NCI-H748 (cell line): ENCODE measurements at regions not wholly inside any gene's neighbourhood (a gene's known extent, or its start where the extent isn't known, plus 50 kb on each side); places are given as distances from the start of the nearest gene placed in this dataset.
"Not testable (repeated sequence)": the region's sequence is repeated elsewhere in the genome, so short reads cannot be mapped to it uniquely, and the experiment has no call there.

ENCODE experiments used
- DNase-seq: peaks from one replicate; lab custom pipeline; 2025; ENCODE audit not compliant: unreplicated experiment; lab: John Stamatoyannopoulos, UW

DNA sequence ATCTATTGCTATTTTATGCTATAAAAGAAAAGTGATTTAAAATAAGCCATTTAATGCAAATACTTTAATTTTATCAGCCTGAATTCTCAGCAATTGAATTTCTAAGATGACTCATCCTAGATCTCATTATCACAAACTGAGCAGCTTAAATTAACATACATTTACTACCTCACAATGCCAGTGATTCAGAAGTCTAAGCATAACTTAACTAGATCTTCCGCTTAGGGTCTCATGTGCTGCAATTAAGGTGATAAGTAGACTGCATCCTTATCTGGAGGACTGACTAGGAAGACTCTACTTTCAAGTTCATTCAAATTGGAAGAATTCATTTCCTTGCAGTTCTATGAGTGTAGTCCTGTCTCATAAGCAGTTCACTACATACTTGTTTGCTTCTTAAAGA lies 286.6 kb downstream of the COL11A1 start:
- no peak for DNase-seq

DNA sequence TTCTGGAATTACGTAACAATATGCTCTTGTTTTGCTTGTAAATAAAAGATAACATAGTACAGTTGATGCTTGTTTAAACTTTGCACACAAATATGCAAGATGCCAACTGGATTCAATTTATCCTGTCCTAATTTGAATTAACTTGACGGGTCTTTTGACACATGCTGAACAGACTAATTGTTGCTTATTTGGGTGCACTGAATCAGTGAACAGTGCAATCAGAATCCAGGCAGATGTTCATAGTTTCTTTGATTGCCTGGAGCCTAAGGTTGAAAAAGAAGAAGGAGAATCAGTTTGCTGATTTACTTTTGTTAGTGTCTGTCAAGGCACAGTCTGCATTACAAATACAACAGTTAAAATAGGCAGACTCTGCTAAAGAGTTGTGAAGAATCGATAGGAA lies 307.9 kb downstream of the COL11A1 start:
- DNase-seq, result no peak

DNA sequence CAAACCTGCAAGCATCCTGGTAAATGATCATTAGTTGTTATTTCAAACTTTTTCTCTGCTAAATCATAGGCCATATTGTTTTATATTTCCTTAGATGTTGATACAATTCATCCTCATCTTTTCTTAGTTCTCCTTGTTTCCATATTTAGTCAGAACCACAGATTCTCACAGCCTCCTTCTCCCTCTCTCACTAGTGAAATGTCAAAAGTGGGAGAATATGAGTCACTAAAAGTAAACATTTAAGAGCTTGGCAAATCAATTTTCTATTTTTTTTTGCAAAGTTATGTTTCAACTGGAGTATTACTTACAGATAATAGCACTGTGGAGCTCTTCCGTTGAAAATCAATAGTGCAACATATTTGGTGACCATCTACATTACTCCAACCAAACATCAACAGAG lies 308.8 kb downstream of the COL11A1 start:
- no peak for DNase-seq

DNA sequence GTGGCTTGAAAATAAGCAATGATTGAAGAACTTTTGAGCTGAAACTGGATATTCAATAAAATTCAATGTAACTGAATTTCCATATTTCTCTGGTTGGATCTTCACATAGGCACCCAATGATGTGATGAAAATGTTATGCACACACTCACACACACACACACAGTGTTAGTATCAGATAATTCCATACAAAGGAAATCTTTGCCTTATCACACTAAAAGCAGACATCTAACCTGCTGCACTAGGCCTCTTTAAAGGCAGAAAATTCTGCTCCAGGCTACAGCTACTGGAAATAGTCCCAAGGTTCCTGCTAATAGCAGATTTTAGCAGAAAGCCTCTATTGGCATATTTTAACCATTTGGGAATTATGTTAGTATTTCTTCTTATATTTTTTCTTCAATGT lies 309.6 kb downstream of the COL11A1 start:
- DNase-seq, result no peak

DNA sequence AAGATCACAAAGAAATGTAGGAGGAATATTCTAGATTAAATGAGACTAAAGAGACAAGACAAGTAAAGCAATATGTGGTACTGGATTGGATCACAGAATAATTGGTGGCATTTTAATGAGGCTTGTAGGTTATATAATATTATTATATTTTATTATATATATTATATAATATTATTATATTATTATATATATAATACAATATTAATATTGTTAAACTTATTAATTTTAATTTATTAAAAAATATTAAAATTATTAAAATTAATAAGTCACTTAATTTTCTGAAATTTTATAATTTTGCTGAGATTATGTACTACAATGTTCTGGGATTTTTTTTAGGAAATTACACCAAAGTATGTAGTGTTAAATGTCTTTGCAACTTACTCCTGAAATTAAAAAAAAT lies 311.9 kb downstream of the COL11A1 start:
- DNase-seq, result no peak

DNA sequence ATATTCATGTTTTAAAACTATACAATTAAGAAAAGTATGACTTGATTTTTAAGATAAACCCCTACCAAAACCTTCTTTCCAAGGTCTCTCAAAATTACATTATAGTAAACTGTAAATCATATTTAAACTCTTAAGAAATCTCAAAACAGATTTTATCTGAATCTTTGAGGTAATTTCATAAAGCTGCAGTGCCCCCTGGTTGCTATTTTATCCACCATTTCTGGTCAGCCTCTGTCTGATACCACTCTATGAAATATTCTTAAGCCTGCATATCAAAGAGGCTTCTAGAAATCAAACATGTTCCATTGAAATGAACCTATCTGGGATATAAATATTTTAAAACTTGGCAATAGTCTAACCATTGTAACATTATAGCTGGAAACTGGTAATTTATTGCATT lies 317.3 kb downstream of the COL11A1 start:
- DNase-seq, result peak; percentile 18

DNA sequence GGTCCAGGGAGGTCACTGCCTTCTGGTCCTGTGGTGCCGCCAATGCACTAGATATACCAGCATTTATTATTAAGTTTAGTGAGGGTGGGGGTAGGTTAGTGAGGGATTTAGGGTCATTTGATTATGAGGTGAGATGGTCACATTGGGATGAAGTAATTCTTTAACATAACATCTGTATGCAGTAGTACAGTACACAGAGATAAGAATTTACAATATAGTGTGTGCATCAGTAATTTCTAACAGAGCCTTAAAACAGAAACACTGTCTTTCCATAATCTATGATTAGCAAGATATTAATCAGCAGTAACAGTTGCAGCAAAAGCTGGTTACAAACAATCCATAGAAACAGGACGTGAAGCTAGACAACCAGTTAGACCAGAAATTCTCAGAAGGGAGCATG lies 318.4 kb downstream of the COL11A1 start:
- not testable (repeated sequence) for DNase-seq

DNA sequence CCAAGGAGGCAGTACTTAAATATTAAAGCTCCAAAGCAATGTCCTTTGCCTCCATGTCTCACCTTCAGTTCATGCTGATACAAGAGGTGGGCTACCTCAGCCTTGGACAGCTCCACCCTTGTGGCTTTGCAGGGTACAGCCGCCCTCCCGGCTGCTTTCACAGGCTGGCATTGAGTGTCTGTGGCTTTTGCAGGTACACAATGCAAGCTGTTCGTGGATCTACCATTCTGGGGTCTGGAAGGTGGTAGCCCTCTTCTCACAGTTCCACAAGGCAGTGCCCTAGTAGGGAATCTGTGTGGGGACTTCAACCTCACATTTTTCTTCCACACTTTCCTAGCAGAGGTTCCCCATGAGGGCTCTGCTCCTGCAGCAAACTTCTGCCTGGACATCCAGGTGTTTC lies 324.8 kb downstream of the COL11A1 start:
- no peak for DNase-seq

DNA sequence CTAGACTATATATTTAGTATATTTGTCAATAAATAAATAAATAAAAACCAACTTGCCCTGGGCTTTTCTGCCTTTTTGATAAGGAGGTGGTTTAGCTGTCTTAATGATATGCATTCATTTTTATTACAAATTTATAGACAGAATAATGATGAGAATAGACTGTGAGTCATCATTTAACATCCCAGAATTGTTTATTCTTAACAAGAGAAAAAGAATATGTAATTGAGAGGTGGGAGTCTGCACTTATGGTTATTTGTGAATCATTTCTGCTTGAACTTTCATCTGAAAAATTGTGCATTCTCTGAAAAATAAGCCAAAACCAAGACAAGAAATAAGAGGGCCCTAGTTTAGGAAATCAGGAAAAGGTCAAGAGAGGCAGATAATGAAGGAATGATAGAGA lies 326.2 kb downstream of the COL11A1 start:
- DNase-seq, result no peak

DNA sequence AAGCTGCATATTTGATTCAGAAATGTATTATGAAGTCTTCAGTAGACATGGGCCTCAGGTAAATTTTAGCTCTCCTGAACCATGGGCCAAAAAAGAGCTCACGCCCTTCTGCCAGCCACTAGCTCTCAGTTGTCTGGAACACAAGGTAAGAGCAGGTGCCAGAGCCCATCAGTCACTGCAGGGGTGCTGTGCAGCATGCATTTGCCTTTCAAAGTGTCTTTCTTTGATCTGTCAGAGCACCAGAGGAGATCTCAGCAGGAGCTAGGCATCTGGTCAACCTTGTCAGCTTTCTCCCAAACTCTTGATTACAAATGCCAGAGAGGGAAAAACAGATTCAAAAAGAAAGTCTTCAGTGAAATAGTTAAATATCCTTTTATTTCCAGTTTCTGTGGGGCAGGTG lies 332.3 kb downstream of the COL11A1 start:
- peak; percentile 71 for DNase-seq

DNA sequence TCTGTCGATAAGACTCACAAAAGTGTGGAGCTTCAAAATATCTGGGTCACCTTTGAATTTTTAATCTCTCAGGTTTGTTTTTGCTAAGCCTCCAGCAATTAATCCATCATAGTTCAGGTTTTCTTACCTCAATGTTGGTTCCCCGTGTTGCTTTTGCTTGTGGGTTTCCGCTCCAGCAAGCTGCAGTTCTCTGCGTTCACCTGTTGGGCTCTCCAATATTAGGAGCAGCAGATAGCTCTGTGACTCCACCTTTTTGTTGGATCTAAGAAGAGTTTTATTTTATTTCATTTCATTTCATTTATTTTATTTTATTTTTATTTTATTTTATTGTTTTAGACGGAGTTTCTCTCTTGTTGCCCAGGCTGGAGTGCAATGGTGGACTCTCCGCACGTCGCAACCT lies 335.5 kb downstream of the COL11A1 start:
- no peak for DNase-seq

DNA sequence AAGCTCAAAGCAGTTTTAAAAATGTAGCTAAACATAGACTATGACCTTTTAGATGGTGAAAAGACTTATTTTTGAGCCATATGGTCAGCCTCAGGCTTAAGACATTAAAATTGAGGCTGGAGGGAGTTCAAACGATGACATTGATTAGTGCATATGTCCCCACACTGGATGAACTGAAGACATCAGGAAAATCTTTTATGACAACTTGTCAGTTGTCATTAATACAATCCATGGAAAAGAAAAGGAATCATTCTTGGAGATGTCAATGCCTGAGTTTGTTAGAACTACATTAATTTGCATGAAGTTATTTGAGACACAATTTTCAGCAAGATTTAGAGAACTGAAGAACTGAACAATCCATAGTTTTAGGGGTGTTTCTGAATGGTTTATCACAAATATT lies 349.9 kb downstream of the COL11A1 start:
- no peak for DNase-seq

DNA sequence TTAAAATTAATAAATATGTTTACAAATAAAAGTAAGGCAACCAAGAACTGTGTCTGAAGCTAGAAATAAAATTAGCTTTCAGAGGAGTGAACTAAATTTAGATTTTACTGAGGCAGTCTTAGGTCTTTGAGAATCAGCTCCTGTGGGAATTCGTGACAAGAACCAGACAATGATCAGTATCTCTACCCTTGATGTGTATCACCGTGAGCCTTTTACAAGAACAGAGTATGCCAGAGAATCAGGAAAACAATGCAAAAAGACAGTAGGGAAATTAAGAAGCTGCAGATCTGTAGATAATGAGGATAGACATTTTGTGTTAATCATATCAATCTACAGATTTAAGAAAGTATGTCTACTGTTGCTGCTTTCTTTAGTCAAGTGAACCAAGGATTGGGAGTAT lies 351.0 kb downstream of the COL11A1 start:
- no peak for DNase-seq

DNA sequence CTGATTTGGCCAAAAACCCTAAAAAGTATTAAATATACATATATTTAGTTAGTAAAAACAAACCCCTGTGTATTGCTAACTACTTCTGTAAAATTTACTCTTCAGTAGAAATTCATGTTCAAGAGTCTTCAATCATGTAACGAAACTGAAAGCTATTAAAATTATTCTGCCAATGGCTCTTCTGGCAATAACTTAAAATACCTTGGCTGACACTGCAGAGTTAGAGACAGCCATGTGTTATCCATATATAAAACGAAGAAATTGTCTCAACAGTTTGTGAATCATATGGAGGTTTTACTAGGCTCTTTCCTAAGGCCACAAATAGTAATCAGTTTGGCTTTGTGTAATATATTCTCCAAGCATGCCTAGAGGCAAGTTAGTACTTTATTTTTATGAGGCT lies 357.2 kb downstream of the COL11A1 start:
- DNase-seq, result no peak

DNA sequence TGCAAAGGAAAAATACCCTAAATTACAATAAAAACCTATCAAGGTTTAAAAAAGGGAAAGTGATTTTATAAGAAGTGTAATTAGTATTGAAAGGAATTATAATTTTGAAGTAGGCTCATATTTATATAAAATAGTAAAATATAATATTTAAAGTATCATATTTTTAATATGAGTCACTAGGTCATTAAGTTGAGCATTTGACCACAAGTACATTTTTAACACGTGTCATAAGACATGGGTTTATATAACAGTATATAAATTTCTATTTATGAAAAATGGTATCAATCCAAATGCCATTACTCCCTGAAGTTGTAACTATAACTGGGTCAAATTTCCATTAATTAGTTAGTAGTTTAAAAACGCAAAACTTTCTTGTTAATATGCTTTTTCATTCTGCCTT lies 365.9 kb downstream of the COL11A1 start:
- DNase-seq, result no peak

DNA sequence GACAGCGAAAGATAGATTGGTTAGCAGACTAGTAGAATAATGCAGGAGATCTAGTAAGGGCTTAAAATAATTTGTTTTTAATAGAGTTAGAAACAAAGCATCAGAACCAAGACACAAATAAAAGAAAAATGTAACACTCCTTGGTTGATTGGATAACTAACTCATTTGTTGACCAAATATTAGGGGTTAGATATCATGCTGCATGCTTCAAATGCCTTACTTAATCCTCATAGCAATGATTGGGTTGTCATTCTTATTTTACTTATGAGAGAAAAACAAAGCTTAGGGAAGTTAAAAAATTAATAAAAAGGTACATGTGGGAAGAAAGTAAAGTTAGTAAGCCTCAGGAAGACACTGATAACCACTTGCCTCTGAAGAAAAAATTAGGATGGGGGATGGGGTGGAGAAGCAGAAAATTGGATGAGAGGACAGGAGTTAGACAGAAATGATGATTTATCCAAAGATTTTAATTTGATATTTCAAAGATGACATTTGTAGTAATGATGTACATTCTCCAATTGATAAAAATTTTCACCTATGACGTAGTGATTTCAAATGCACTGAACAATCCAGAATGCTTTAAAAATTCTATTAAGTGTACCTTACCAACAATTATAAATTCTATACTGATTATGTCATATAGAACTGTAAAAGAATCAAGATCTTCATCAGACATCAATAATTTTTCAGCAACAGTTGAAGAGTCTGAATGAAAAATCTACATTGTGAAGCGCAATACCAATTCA lies 374.7 kb downstream of the COL11A1 start:
- DNase-seq, result no peak

DNA sequence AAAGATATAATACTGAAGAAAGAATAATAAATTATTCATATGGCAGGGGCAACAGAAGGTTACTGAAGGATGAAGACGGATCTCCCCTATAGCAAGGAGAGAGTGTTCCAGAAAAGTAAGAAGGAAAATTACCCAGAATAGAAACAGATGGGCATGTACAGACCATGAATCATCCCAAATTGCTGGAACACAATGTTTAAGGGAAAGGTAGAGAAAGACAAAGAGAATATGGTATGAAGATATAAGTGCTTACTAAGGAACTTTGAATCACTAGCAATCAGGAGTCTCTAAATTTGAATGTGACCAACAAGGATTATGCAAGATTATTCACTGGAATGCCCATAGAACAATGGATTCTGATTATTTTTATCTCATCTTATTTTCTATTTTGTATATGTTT lies 375.4 kb downstream of the COL11A1 start:
- no peak for DNase-seq

DNA sequence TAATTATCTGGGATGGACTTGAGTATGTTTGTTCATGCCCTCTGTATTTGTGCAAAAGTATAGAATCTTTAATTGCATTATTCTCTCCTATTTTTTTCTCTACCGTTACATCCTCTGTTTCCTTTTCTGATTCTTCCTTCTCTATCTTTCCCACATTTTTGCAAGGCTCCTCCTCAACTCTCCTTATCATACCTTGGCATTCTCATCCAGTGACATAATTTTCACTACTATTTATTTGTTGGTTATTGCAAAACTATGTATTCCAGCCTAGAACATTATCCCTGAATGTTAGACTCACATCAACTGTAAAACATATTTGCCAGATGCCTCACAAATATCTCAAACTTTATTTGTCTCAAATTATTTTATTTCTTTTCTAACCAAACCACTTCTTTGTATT lies 381.9 kb downstream of the COL11A1 start:
- no peak for DNase-seq

DNA sequence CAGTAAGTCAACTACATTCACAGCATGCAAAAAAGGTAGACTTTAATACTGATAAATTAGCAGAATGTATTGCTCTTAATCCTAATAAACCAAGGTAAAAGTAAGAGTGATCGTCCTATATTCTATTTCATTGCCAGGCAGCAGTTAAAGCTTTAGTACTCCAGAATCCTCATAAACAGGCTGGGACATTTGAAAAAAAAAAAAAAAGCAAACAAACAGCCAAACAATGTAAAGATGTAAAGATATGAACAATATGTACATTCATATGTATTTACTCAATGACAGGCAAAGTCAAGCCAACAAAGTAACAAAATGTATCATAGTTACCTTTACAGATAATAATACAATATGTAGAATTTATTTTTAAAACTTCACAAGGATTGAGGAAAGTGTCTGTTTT lies 383.6 kb downstream of the COL11A1 start:
- DNase-seq, result no peak

DNA sequence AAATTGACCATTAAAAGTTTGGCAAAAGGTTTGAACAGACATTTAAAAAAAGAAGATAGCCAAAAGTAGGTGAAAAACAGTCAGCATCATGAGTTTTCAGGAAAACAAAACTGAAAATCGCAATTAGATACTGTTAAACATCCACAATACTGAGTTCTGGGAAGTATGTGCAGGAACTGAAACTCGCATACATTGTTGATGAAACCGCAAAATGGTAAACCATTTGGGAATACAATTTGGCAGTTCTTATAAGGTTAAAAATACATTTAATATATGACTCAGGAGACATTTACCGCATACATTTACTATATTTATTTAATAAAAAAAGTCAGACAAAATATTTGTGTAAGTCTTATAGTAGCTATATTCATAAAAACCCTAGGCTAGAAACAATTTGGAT lies 393.2 kb downstream of the COL11A1 start:
- DNase-seq, result no peak

DNA sequence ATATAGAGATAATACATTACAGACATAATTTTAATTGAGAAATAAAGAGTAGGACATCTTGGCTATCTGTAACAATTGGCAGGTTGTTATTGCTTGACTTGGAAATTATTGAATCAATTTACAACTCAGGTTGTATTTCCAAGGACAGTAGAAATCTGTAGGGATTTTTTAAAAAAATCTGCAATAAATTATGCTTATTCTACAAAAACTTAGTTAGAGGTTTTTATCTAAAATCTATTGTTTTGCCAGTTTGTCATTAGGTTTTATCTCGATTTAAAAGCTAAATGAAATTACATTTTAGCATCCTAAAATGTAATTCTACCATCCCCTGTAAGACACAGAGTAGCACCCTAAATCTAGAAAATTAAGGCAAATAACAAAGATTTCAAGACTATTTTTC lies 408.8 kb downstream of the COL11A1 start:
- no peak for DNase-seq

DNA sequence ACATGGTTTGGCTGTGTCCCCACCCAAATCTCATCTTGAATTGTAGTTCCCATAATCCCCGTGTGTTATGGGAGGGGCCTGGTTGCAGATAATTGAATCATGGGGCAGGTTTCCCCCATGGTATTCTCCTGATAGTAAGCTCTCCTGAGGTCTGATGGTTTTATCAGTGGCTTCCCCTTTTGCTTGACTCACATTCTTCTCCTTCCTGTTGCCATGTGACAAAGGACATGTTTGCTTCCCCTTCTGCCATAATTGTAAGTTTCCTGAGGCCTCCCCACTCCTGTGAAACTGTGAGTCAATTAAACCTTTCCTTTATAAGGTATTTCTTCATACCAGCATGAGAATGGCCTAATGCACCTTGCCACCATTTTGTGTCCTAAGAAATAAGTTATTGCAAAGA lies 415.0 kb downstream of the COL11A1 start:
- no peak for DNase-seq

DNA sequence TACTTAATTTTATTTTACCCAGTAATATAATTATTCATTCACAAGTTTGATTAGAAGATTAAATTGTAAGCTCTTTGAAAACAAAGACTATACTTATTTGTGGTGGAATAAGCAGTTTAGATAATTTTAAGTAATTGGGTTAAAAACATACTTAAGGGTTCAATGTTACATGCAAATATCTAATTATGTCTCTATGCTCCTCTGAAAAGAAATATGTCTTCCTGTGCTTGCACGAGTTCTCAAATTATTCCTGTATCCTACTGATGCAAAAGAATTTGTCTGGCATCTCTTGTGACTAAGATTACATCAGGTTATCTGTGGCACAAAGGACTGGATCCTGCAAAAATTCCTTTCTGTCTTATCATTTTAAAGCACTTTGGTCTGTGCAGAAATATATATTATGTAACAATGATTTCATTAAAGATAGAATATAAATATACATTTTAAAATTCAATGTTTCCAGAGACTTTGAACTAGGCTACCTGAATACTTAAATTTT lies 416.7 kb downstream of the COL11A1 start:
- no peak for DNase-seq
